GM10266 (cell line): ENCODE measurements at regions not wholly inside any gene's neighbourhood (a gene's known extent, or its start where the extent isn't known, plus 50 kb on each side); places are given as distances from the start of the nearest gene placed in this dataset.

Source experiments
- DNase-seq: peaks from one replicate; pipeline ENCODE4 v3.0.0; 2012; ENCODE audit errors: extremely low spot score
- CTCF ChIP-seq: IDR thresholded peaks from 2 replicates; pipeline ENCODE4 v1.5.1; 2012; ENCODE audit warnings: mild to moderate bottlenecking, low read depth; ENCODE audit not compliant: control insufficient read depth, insufficient read depth; ENCODE audit errors: missing control alignments

GRCh38 chr5:34563931-34564709 is 92.0 kb upstream of the RAI14 start:
- no peak for DNase-seq
- no peak for TF ChIP-seq CTCF

GRCh38 chr5:34564710-34565235 is 91.4 kb upstream of the RAI14 start:
- DNase-seq: no peak

GRCh38 chr5:34570143-34570542 is 86.0 kb upstream of the RAI14 start:
- no peak for TF ChIP-seq CTCF
- no peak for DNase-seq

More at GRCh38 chr5:34564710-34565235, 91.4 kb upstream of the RAI14 start:
- no peak for TF ChIP-seq CTCF

GRCh38 chr5:34570721-34571676 is 85.1 kb upstream of the RAI14 start:
- DNase-seq: no peak
- no peak for TF ChIP-seq CTCF

GRCh38 chr5:34571677-34572041 is 84.5 kb upstream of the RAI14 start:
- no peak for DNase-seq

GRCh38 chr5:34574936-34575467 is 81.1 kb upstream of the RAI14 start:
- TF ChIP-seq CTCF: no peak
- DNase-seq: no peak

More at GRCh38 chr5:34571677-34572041, 84.5 kb upstream of the RAI14 start:
- TF ChIP-seq CTCF: no peak
